SK-N-MC (cell line): ENCODE measurements at regions not wholly inside any gene's neighbourhood (a gene's known extent, or its start where the extent isn't known, plus 50 kb on each side); places are given as distances from the start of the nearest gene placed in this dataset.

ENCODE experiments used
- DNase-seq: peaks from one replicate; pipeline ENCODE4 v3.0.0-alpha.2; 2011; ENCODE audit warnings: low read depth, low spot score
- H3K27ac ChIP-seq: fragments of 200-600 bp; sonication (generic); 2 replicates; pipeline ENCODE4 v1.5.1; 2016; ENCODE audit warnings: mixed run types
- H3K36me3 ChIP-seq: fragments of 200-600 bp; sonication (generic); 2 replicates; pipeline ENCODE4 v1.6.1; 2017; ENCODE audit warnings: antibody characterized with exemption, low read length, mixed read lengths; ENCODE audit not compliant: insufficient read depth
- H3K4me3 ChIP-seq: fragments of 200-600 bp; sonication (generic); 2 replicates; pipeline ENCODE4 v1.5.1; 2016
- H3K9ac ChIP-seq: fragments of 200-600 bp; sonication (generic); 2 replicates; pipeline ENCODE4 v1.8.0; 2017; ENCODE audit warnings: mixed run types, mixed read lengths; ENCODE audit not compliant: insufficient read length
- H3K9me3 ChIP-seq: fragments of 200-600 bp; sonication (generic); 2 replicates; pipeline ENCODE4 v1.6.1; 2017; ENCODE audit warnings: low read depth, mild to moderate bottlenecking, antibody characterized with exemption, low read length, moderate library complexity, mixed read lengths
- EZH2 ChIP-seq: fragments of 200-600 bp; sonication (generic); IDR thresholded peaks from one replicate; pipeline ENCODE4 v1.6.1; 2017; ENCODE audit warnings: antibody characterized with exemption
- FOXP2 ChIP-seq: optimal IDR thresholded peaks from 2 replicates; pipeline ENCODE3; 2011; ENCODE audit warnings: mild to moderate bottlenecking, moderate library complexity; ENCODE audit not compliant: insufficient read depth; ENCODE audit errors: extremely low read length, control extremely low read depth
- POLR2AphosphoS5 ChIP-seq: IDR thresholded peaks from 2 replicates; pipeline ENCODE4 v1.6.1; 2012; ENCODE audit warnings: mild to moderate bottlenecking, low read depth, low read length, borderline replicate concordance

- no peak overlapping the region for H3K9ac ChIP-seq
- no peak for DNase-seq
- no peaks in the 10 kb centered on the region for H3K9me3 ChIP-seq
- no peak overlapping the region for H3K27ac ChIP-seq
- H3K36me3 ChIP-seq = no peaks in the 10 kb centered on the region
- no peak for TF ChIP-seq FOXP2
- TF ChIP-seq POLR2AphosphoS5 = no peak
- TF ChIP-seq EZH2 = no peak
- no peak overlapping the region for H3K4me3 ChIP-seq
Observed at GRCh38 chr3:5479229-5479799, 291.8 kb downstream of the EDEM1 start.

- Histone ChIP-seq H3K9ac (no peak overlapping the region), H3K27ac (no peak overlapping the region), H3K36me3 (no peaks in the 10 kb centered on the region), H3K4me3 (no peak overlapping the region), H3K9me3 (no peaks in the 10 kb centered on the region)
- no peak for TF ChIP-seq POLR2AphosphoS5
- TF ChIP-seq EZH2 = no peak
- no peak for TF ChIP-seq FOXP2
- no peak for DNase-seq
Observed at GRCh38 chr3:5480190-5480589, 292.7 kb downstream of the EDEM1 start.

- Histone ChIP-seq H3K9ac (no peak overlapping the region), H3K9me3 (no peaks in the 10 kb centered on the region), H3K27ac (no peak overlapping the region), H3K36me3 (no peaks in the 10 kb centered on the region), H3K4me3 (no peak overlapping the region)
- DNase-seq = no peak
- no peak for TF ChIP-seq POLR2AphosphoS5
- no peak for TF ChIP-seq FOXP2
- TF ChIP-seq EZH2 = no peak
Observed at GRCh38 chr3:5485427-5485826, 297.9 kb downstream of the EDEM1 start.

GRCh38 chr3:5488771-5489170 is 301.3 kb downstream of the EDEM1 start:
- Histone ChIP-seq H3K36me3 (no peaks in the 10 kb centered on the region), H3K4me3 (no peak overlapping the region), H3K9me3 (no peaks in the 10 kb centered on the region), H3K27ac (no peak overlapping the region), H3K9ac (no peak overlapping the region)
- no peak for DNase-seq
- TF ChIP-seq POLR2AphosphoS5 (no peak), EZH2 (no peak), FOXP2 (no peak)

- no peak for DNase-seq
- H3K4me3 ChIP-seq = no peak overlapping the region
- H3K36me3 ChIP-seq = no peaks in the 10 kb centered on the region
- no peak overlapping the region for H3K9ac ChIP-seq
- no peak overlapping the region for H3K27ac ChIP-seq
- TF ChIP-seq EZH2 (no peak), POLR2AphosphoS5 (no peak), FOXP2 (no peak)
- H3K9me3 ChIP-seq = no peaks in the 10 kb centered on the region
Observed at GRCh38 chr3:5489536-5489935, 302.0 kb downstream of the EDEM1 start.

GRCh38 chr3:5494905-5495519 is 307.5 kb downstream of the EDEM1 start:
- H3K4me3 ChIP-seq = no peak overlapping the region
- DNase-seq = no peak
- H3K36me3 ChIP-seq = no peaks in the 10 kb centered on the region
- TF ChIP-seq POLR2AphosphoS5 (no peak), FOXP2 (no peak), EZH2 (no peak)
- H3K9ac ChIP-seq = no peak overlapping the region
- H3K27ac ChIP-seq = no peak overlapping the region
- H3K9me3 ChIP-seq = no peaks in the 10 kb centered on the region

- Histone ChIP-seq H3K9ac (no peak overlapping the region), H3K27ac (no peak overlapping the region), H3K36me3 (no peaks in the 10 kb centered on the region), H3K4me3 (no peak overlapping the region), H3K9me3 (no peaks in the 10 kb centered on the region)
- TF ChIP-seq EZH2 = no peak
- TF ChIP-seq FOXP2 = no peak
- TF ChIP-seq POLR2AphosphoS5 = no peak
- DNase-seq = no peak
Observed at GRCh38 chr3:5497497-5497896, 310.0 kb downstream of the EDEM1 start.

- H3K36me3 ChIP-seq = no peaks in the 10 kb centered on the region
- H3K9me3 ChIP-seq = no peaks in the 10 kb centered on the region
- H3K27ac ChIP-seq = no peak overlapping the region
- TF ChIP-seq EZH2 (no peak), FOXP2 (no peak), POLR2AphosphoS5 (no peak)
- H3K4me3 ChIP-seq = no peak overlapping the region
- no peak for DNase-seq
- H3K9ac ChIP-seq = no peak overlapping the region
Observed at GRCh38 chr3:5498981-5499380, 311.5 kb downstream of the EDEM1 start.

- no peak overlapping the region for H3K9ac ChIP-seq
- TF ChIP-seq EZH2 (no peak), FOXP2 (no peak), POLR2AphosphoS5 (no peak)
- H3K4me3 ChIP-seq = no peak overlapping the region
- H3K27ac ChIP-seq = no peak overlapping the region
- no peaks in the 10 kb centered on the region for H3K36me3 ChIP-seq
- H3K9me3 ChIP-seq = no peaks in the 10 kb centered on the region
- no peak for DNase-seq
Observed at GRCh38 chr3:5499404-5499803, 311.9 kb downstream of the EDEM1 start.
